Activated T-cell treated with anti-CD3 and anti-CD28 coated beads, Interleukin-2, amount 50 U/mL, for 24 hours (primary cell): ENCODE measurements at regions not wholly inside any gene's neighbourhood (a gene's known extent, or its start where the extent isn't known, plus 50 kb on each side); places are given as distances from the start of the nearest gene placed in this dataset.
"Not testable (repeated sequence)": the region's sequence is repeated elsewhere in the genome, so short reads cannot be mapped to it uniquely, and the experiment has no call there.

Source experiments
- DNase-seq: peaks from one replicate; pipeline ENCODE4 v3.0.0-alpha.2; 2020
- H3K27ac Mint-ChIP-seq: 2 replicates; pipeline ENCODE4 v1.8.0; 2020; ENCODE audit warnings: mild to moderate bottlenecking, mixed read lengths
- H3K27me3 Mint-ChIP-seq: 2 replicates; pipeline ENCODE4 v1.8.0; 2020; ENCODE audit warnings: mixed read lengths
- H3K36me3 Mint-ChIP-seq: 2 replicates; pipeline ENCODE4 v1.8.0; 2020; ENCODE audit warnings: low read depth, mixed read lengths
- H3K4me1 Mint-ChIP-seq: 2 replicates; pipeline ENCODE4 v1.8.0; 2020; ENCODE audit warnings: low read depth, mixed read lengths
- H3K4me3 Mint-ChIP-seq: 2 replicates; pipeline ENCODE4 v1.8.0; 2020; ENCODE audit warnings: mild to moderate bottlenecking, moderate library complexity, mixed read lengths
- H3K9me3 Mint-ChIP-seq: 2 replicates; pipeline ENCODE4 v1.8.0; 2020; ENCODE audit warnings: mixed read lengths

DNA sequence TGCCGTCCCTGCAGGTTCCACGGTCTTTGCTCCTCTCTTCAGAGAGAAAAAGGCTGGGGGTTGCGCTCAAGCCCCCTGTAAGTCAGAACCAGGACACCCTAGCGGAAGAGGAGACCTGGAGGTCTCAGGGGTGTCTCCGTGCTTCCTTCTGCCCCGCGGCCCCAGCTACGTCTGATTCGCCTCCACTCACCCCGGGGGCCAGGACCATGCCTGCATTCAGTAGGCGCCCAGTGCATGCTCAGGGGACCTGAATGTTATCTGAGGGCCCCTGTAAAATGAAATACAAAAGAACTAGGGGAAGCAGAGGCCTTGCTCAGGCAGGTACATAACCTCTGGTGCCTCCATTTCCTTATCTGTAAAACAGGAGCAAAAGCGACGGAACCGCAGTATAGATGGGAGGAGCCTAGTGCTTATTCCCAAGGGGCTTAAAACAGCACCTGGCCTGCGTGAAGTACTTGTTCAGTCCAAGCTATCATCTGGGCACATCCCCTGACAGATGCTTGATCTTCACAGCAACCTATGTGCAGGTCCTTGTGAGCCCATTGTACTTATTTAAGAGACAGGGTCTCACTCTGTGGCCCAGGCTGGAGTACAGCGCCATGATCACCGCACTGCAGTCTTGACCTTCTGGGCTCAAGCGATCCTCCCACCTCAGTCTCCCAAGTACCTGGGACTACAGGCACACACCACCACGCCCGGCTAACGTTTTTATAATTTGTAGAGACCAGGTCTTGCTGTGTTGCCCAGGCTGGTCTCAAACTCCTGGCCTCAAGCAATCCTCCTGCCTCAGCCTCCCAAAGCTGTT lies 110.3 kb upstream of the NCOR2 start:
- no peak for DNase-seq
- Mint-ChIP-seq H3K27ac (no peak overlapping the region), H3K4me3 (no peak overlapping the region), H3K27me3 (no peaks in the 10 kb centered on the region), H3K4me1 (peaks cover 2% of the 10 kb centered on the region), H3K36me3 (no peaks in the 10 kb centered on the region), H3K9me3 (no peaks in the 10 kb centered on the region)

DNA sequence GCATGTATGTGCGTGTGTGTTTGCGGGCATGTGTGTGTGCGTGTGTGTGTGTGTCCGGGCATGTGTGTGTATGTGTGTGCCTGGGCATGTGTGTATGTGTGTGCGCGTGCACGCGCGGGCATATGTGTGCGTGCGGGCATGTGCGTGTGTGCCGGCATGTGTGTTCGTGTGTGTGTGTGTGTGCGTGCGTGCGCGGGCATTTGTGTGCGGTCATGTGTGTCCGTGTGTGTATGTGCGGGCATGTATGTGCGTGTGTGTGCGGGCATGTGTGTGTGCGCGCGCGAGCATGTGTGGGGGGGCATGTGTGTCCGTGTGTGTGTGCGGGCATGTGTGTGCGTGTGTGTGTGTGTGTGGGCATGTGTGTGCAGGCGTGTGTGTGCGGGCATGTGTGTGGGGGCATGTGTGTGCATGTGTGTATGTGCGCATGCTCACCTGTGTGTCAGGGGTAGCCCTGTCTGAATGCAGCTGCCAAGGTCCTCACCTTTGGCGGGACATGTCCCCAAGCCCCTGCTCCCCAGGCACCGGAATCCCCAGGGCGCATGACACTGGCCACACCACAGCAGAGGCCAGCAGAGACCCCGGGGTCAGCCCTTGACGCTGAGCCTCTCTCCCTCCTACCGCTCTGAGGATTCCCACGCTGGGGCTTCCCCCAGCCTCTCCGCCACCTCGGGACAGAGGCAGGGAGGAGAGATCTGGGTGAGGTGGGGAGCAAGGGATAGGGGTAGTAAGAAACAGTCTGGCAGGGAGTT lies 109.5 kb upstream of the NCOR2 start:
- Mint-ChIP-seq H3K36me3 (no peaks in the 10 kb centered on the region), H3K9me3 (no peaks in the 10 kb centered on the region), H3K4me1 (peaks cover 2% of the 10 kb centered on the region), H3K4me3 (no peak overlapping the region), H3K27me3 (no peaks in the 10 kb centered on the region), H3K27ac (no peak overlapping the region)
- DNase-seq = no peak

DNA sequence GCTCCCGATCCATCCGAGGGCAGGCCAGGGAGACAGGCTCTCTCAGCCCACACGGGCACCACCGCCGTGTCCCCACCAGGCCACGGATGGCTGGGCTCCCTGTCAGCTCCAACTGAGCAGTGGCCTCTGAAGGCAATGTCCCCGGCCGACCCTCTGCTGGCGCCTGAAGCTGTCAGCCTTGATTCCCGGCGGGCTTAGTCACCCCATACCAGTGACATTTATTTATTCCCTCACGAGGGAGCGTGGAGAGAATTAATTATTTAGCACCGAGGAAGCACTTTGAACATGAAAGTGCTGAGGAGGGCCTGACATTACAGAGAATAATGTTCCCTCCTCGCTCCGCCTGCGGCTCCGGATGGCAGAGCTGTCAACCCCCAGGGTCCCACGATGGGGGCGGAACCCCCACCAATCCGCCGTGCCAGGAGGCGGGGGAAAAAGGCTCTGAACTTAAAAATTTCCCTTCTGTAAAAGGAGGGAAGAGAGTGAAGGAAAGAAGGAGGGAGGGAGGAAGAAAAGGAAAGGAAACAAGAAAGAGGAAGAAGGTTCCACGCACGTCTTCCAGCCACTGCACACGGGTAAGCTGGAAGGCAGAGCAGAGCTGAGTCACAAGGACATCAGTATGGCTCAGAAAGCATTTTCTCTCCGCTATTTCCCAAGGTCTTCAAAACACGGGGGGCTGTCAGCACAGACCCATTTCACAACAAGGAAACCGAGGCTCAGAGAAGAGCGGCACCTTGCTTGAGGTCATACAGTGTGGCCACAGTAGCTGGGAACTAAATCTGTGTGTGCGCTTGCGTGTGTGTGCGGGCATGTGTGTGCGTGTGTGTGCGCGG lies 108.7 kb upstream of the NCOR2 start:
- Mint-ChIP-seq H3K27me3 (no peaks in the 10 kb centered on the region), H3K9me3 (no peaks in the 10 kb centered on the region), H3K36me3 (no peaks in the 10 kb centered on the region), H3K27ac (no peak overlapping the region), H3K4me3 (no peak overlapping the region), H3K4me1 (peaks cover 2% of the 10 kb centered on the region)
- DNase-seq = no peak

DNA sequence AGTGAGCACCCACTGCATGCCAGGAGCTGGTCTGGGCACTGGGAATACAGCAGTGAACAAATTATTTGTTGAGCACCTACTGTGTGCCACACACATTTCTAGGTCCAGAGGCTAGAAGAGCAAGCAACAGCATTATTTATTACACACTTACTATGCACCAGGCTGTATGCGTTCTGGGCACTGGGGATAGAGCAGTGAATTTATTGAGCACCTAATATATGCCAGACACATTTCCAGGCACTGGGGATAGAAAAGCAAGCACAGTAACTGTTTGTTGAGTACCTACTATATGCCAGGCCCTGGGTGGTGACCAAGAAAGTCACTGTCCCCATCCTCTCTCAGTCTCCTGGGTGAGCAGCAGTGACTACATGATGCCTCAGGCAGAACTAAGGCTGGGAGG lies 107.5 kb upstream of the NCOR2 start:
- Mint-ChIP-seq H3K4me3 (no peak overlapping the region), H3K27ac (no peak overlapping the region)

DNA sequence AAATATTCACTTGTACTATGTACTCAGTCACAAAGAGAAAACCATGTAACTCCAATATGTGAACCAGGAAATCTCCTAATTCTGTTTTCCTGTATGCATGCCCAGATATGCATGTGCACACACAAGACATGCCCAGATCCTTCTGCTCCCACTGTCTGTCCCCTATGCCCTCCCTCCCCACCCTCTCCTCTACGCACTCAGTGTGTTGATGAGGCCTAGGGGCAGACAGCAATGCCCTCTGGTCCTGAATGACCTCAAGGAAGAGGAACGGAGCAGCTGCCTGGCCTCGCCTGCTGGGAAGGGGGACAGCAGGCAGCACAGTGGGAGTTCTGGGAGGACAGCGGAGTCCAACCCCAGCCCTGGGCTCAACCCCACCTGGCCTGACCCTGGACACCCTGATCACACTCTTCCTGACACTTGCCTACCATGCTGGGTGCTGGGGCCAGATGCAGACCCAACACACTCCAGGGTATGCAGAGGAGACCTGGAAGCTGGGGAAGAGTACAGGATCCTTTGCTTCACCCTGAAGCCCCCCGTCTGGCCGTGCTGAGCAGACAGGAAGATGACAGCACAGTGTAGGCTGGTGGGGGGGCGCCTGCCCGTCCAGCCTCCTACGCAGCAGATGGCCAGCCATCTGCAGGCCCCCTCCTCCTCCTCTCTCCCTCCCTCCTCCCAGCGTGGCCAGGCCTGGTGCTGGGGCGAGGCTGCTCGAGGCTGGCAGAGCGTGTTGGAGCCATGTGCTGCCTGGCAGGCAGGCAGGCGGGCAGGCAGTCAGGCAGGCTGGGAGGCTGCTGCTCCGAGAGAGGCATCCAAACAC lies 106.6 kb upstream of the NCOR2 start:
- Mint-ChIP-seq H3K27ac (no peak overlapping the region), H3K4me3 (no peak overlapping the region), H3K9me3 (no peaks in the 10 kb centered on the region), H3K4me1 (peaks cover 2% of the 10 kb centered on the region), H3K36me3 (no peaks in the 10 kb centered on the region), H3K27me3 (no peaks in the 10 kb centered on the region)
- no peak for DNase-seq

More for the DNA sequence above, 107.5 kb upstream of the NCOR2 start:
- Mint-ChIP-seq H3K9me3 (no peaks in the 10 kb centered on the region), H3K4me1 (peaks cover 2% of the 10 kb centered on the region), H3K36me3 (no peaks in the 10 kb centered on the region), H3K27me3 (no peaks in the 10 kb centered on the region)
- no peak for DNase-seq

DNA sequence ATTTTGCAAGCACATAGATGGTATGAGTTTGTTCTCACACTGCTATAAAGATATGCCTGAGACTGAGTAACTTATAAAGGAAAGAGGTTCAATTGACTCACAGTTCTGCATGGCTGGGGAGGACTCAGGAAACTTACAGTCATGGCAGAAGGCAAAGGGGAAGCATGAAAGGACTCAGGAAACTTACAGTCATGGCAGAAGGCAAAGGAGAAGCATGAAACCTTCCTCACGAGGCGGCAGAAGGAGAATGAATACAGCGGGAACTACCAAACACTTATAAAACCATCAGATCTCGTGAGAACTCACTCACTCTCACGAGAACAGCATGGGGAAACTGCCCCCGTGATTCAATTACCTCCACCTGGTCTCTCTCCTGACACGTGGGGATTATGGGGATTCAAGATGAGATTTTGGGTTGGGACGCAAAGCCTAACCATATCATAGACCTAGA lies 101.9 kb upstream of the NCOR2 start:
- H3K27ac Mint-ChIP-seq, H3K4me3 Mint-ChIP-seq, H3K4me1 Mint-ChIP-seq, H3K9me3 Mint-ChIP-seq, H3K27me3 Mint-ChIP-seq, H3K36me3 Mint-ChIP-seq, DNase-seq: not testable (repeated sequence)

DNA sequence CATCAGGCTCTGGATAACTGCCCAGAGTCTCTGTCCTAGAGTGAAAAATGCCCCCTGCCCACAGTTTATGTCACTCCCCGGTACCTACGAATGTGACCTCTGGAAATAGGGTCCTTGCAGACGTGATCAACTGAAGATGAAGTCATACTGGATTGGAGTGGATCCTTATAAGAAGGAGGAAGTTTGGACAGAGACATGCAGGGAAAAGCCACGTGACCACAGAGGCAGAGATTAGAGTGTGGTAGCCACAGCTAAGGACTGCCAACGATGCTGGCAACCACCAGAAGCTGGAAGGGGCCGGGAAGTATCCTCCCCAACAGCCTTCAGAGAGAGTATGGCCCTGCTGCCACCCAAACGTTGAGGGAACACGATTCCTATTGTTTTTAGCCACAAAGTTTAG lies 101.2 kb upstream of the NCOR2 start:
- no peak overlapping the region for H3K4me3 Mint-ChIP-seq
- no peak overlapping the region for H3K27ac Mint-ChIP-seq
- H3K4me1 Mint-ChIP-seq = no peaks in the 10 kb centered on the region
- no peak for DNase-seq
- no peaks in the 10 kb centered on the region for H3K27me3 Mint-ChIP-seq
- no peaks in the 10 kb centered on the region for H3K9me3 Mint-ChIP-seq
- H3K36me3 Mint-ChIP-seq = no peaks in the 10 kb centered on the region

DNA sequence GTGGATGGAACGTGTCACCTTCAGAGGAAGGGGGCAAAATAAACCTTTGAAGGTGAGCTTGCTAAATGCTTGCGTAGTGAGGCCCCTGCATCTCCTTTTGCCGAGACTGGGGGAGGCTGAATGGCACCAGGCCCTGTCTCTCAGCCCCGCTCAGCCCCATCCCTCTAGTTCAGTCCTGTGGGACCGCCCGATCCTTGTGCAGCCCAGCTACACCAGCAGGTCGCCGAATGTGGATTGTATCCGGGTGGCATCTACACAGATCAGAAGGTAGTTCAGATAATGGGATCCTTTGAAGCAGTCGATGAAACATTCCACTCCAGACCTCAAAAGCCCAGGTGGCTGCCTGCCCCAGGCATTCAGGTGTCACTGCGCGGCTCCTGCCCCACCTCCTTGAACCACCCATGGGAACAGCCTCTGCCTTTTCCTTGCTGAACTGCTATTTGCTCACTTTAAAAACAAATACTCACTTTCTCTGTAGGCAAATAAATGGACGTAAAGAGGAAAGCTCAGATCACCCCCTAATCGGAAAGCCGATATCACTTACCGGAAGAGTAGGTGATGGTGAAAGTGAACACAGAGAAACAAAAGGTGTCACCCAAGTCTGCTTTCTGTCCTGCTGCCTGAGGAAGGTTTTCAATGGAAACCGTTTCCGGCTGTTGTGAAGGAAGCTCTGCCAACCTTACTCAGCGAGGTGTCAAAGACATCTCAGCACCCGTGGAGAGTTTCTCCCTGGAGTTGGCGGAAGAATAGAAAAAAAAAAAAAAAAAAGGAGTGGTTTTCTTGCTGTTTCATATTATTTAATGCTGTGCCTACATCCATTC lies 100.3 kb upstream of the NCOR2 start:
- H3K4me3 Mint-ChIP-seq = no peak overlapping the region
- H3K27ac Mint-ChIP-seq = no peak overlapping the region
- H3K36me3 Mint-ChIP-seq = no peaks in the 10 kb centered on the region
- H3K27me3 Mint-ChIP-seq = no peaks in the 10 kb centered on the region
- DNase-seq = no peak
- H3K4me1 Mint-ChIP-seq = no peaks in the 10 kb centered on the region
- H3K9me3 Mint-ChIP-seq = no peaks in the 10 kb centered on the region

DNA sequence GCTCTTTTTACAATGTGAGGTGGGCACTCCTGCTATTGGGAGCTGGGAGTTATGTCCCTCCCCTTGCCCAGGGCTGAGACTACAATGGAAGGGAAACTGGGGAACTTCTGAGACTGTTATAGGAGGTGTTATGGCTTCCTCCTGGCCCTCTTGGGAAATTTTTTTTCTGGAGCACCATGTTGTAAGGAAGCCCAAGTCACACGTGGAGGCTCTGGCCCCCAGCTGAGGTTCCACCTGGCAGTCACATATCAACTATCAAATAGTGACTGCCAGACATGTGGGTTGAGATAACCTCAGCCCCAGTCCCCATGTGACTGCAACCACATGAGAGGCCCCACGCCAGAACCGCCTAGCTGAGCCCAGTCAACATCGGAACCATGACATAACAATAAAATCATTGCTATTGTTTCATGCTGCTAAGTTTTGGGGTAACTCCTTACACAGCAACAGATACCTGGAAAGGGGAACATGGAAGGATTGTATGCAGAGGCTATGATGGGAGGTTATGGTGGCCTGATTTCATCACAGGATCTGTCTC lies 99.4 kb upstream of the NCOR2 start:
- DNase-seq = no peak
- H3K36me3 Mint-ChIP-seq = no peaks in the 10 kb centered on the region
- no peak overlapping the region for H3K4me3 Mint-ChIP-seq
- no peaks in the 10 kb centered on the region for H3K4me1 Mint-ChIP-seq
- peaks cover 2% of the 10 kb centered on the region for H3K9me3 Mint-ChIP-seq
- no peaks in the 10 kb centered on the region for H3K27me3 Mint-ChIP-seq
- no peak overlapping the region for H3K27ac Mint-ChIP-seq

DNA sequence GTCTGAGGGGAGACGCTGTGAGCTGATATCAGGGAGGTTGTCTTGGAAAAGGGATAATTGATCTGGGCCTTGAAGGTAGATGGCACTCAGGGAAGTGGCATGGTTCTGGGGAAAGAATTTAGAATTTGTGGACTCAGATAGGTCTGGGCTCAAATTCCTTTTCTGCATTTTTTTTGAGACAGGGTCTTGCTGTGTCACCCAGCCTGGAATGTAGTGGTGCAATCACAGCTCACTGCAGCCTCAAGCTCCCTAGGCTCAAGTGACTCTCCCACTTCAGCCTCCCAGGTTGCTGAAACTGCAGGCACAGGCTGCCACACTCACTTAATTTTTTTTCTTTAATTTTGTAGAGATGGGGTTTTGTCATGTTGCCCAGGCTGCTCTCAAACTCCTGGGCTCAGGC lies 98.1 kb upstream of the NCOR2 start:
- no peak overlapping the region for H3K27ac Mint-ChIP-seq
- no peaks in the 10 kb centered on the region for H3K4me1 Mint-ChIP-seq
- no peak overlapping the region for H3K4me3 Mint-ChIP-seq
- H3K27me3 Mint-ChIP-seq = no peaks in the 10 kb centered on the region
- no peak for DNase-seq
- H3K36me3 Mint-ChIP-seq = no peaks in the 10 kb centered on the region
- peaks cover 2% of the 10 kb centered on the region for H3K9me3 Mint-ChIP-seq

DNA sequence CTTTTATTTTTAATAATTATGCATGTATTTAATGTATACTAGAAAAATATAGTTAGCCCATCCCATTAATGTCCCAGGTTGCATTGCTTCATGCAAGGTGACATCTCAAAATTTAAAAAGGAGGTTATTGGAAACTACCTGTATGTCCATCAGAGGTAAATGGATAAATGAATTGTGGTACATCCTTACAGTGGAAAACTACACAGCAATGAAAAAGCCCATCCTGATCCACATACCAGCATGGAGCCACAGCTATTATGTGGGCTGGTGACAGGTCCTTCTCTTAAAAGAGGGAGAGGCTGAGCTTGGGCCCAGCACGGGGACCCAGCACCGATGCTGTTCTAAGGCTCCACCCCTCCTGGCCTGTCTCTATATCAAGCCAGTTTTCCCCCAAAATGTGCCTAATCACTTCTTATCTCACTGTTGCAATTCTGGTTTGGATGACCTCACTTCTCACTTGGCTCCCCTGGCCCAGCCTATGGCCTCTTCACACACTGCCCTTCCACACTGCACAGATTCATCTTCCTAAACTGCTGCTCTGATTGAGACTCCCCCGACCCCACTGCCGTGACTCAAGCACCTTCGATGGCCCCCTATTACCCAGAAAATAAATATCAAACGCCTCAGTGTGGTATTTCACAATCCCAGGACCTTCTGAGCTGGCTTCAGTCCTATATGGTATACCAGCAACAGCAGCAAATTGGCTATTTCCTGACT lies 97.1 kb upstream of the NCOR2 start:
- Mint-ChIP-seq H3K4me1 (no peaks in the 10 kb centered on the region), H3K4me3 (no peak overlapping the region), H3K36me3 (no peaks in the 10 kb centered on the region), H3K27ac (no peak overlapping the region), H3K27me3 (no peaks in the 10 kb centered on the region), H3K9me3 (peaks cover 2% of the 10 kb centered on the region)
- no peak for DNase-seq

DNA sequence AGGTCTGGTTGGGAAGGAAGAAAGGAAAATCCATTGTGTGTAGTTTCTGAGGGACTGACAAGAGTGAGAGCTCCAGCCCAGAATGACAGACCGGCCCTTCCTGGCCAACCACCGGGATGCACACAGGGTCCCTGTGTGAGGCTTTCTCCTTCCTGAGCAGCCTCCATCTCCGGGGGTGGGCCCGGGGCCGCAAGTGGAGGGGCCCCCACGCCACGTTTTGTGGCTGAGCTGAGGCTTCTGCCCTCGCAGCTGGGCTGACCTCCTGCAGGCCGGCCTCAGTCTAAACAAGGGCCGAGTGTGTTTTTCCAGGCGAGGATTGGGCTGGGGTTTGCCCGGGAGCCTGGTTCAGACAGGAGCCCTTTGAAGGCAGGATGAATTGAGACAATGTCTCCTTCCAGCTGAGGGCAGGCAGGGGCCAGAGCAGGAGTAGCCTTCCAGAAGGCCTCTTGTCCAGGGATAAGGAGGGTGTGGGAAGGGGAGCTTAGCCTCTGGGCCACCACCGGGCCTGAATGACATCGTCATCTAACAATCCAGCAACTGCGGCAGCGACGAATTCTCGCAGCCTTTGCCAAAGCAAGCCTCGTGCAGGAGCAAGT lies 96.5 kb upstream of the NCOR2 start:
- H3K4me3 Mint-ChIP-seq = no peak overlapping the region
- H3K9me3 Mint-ChIP-seq = peaks cover 2% of the 10 kb centered on the region
- H3K27ac Mint-ChIP-seq = no peak overlapping the region

More for the DNA sequence above, 96.5 kb upstream of the NCOR2 start:
- no peaks in the 10 kb centered on the region for H3K4me1 Mint-ChIP-seq
- no peaks in the 10 kb centered on the region for H3K27me3 Mint-ChIP-seq
- DNase-seq = no peak
- H3K36me3 Mint-ChIP-seq = no peaks in the 10 kb centered on the region
